ENCODE measurements at regions not wholly inside any gene's neighbourhood (a gene's known extent, or its start where the extent isn't known, plus 50 kb on each side); places are given as distances from the start of the nearest gene placed in this dataset.
"Not testable (repeated sequence)": the region's sequence is repeated elsewhere in the genome, so short reads cannot be mapped to it uniquely, and the experiment has no call there.

GRCh38 chr2:114294741-114295140, 147.7 kb upstream of the DPP10 start:
- Mint-ChIP-seq H3K36me3 (ENCODE audit: low read depth) (no peaks in the 10 kb centered on the region), H3K9me3 (ENCODE audit: insufficient read depth) (no peaks in the 10 kb centered on the region), H3K4me1 (ENCODE audit: low read depth) (no peaks in the 10 kb centered on the region), H3K27me3 (ENCODE audit: low read depth) (peaks cover 4% of the 10 kb centered on the region), H3K4me3 (no peak overlapping the region), H3K27ac (no peak overlapping the region)
- ChIA-PET CTCF (no interaction called here), POLR2A (no interaction called here)
- ATAC-seq (no peak), DNase-seq (no peak)

GRCh38 chr2:114300351-114300750, 142.1 kb upstream of the DPP10 start:
- H3K9me3 Mint-ChIP-seq (ENCODE audit: insufficient read depth); ATAC-seq; H3K4me3 Mint-ChIP-seq; H3K27ac Mint-ChIP-seq; H3K4me1 Mint-ChIP-seq (ENCODE audit: low read depth); DNase-seq; CTCF ChIA-PET; H3K36me3 Mint-ChIP-seq (ENCODE audit: low read depth); POLR2A ChIA-PET; H3K27me3 Mint-ChIP-seq (ENCODE audit: low read depth): not testable (repeated sequence)

GRCh38 chr2:114316532-114317300, 125.7 kb upstream of the DPP10 start:
- DNase-seq (no peak), ATAC-seq (no peak)
- Mint-ChIP-seq H3K9me3 (ENCODE audit: insufficient read depth) (no peaks in the 10 kb centered on the region), H3K4me1 (ENCODE audit: low read depth) (no peaks in the 10 kb centered on the region), H3K27ac (no peak overlapping the region), H3K36me3 (ENCODE audit: low read depth) (no peaks in the 10 kb centered on the region), H3K4me3 (no peak overlapping the region), H3K27me3 (ENCODE audit: low read depth) (peaks cover 2% of the 10 kb centered on the region)
- ChIA-PET CTCF (no interaction called here), POLR2A (no interaction called here)

GRCh38 chr2:114330594-114330993, 111.8 kb upstream of the DPP10 start:
- ChIA-PET CTCF (no interaction called here), POLR2A (no interaction called here)
- Mint-ChIP-seq H3K9me3 (ENCODE audit: insufficient read depth) (no peaks in the 10 kb centered on the region), H3K4me3 (no peak overlapping the region), H3K27ac (no peak overlapping the region), H3K36me3 (ENCODE audit: low read depth) (no peaks in the 10 kb centered on the region), H3K4me1 (ENCODE audit: low read depth) (no peaks in the 10 kb centered on the region), H3K27me3 (ENCODE audit: low read depth) (peaks cover 3% of the 10 kb centered on the region)
- no peak for DNase-seq
- no peak for ATAC-seq

GRCh38 chr2:114331934-114332333, 110.5 kb upstream of the DPP10 start:
- POLR2A ChIA-PET = no interaction called here
- ATAC-seq (no peak), DNase-seq (no peak)
- H3K27ac Mint-ChIP-seq = no peak overlapping the region
- no peaks in the 10 kb centered on the region for H3K9me3 Mint-ChIP-seq (ENCODE audit: insufficient read depth)
- H3K36me3 Mint-ChIP-seq (ENCODE audit: low read depth) = no peaks in the 10 kb centered on the region
- peaks cover 3% of the 10 kb centered on the region for H3K27me3 Mint-ChIP-seq (ENCODE audit: low read depth)
- no peaks in the 10 kb centered on the region for H3K4me1 Mint-ChIP-seq (ENCODE audit: low read depth)
- no peak overlapping the region for H3K4me3 Mint-ChIP-seq
- CTCF ChIA-PET = no interaction called here

GRCh38 chr2:114345246-114345645, 97.2 kb upstream of the DPP10 start:
- no peaks in the 10 kb centered on the region for H3K4me1 Mint-ChIP-seq (ENCODE audit: low read depth)
- CTCF ChIA-PET = no interaction called here
- POLR2A ChIA-PET = no interaction called here
- DNase-seq (no peak), ATAC-seq (no peak)
- H3K9me3 Mint-ChIP-seq (ENCODE audit: insufficient read depth) = no peaks in the 10 kb centered on the region
- H3K27ac Mint-ChIP-seq = no peak overlapping the region
- no peaks in the 10 kb centered on the region for H3K36me3 Mint-ChIP-seq (ENCODE audit: low read depth)
- no peak overlapping the region for H3K4me3 Mint-ChIP-seq
- no peaks in the 10 kb centered on the region for H3K27me3 Mint-ChIP-seq (ENCODE audit: low read depth)

- Mint-ChIP-seq H3K27ac (no peak overlapping the region), H3K4me3 (no peak overlapping the region), H3K4me1 (ENCODE audit: low read depth) (no peaks in the 10 kb centered on the region), H3K9me3 (ENCODE audit: insufficient read depth) (no peaks in the 10 kb centered on the region), H3K36me3 (ENCODE audit: low read depth) (no peaks in the 10 kb centered on the region), H3K27me3 (ENCODE audit: low read depth) (no peaks in the 10 kb centered on the region)
- POLR2A ChIA-PET = no interaction called here
- no peak for ATAC-seq
- DNase-seq = no peak
- CTCF ChIA-PET = no interaction called here
Measured at GRCh38 chr2:114346658-114347057, 95.8 kb upstream of the DPP10 start.

GRCh38 chr2:114350186-114350725, 92.2 kb upstream of the DPP10 start:
- no peaks in the 10 kb centered on the region for H3K4me1 Mint-ChIP-seq (ENCODE audit: low read depth)
- ATAC-seq (no peak), DNase-seq (no peak)
- POLR2A ChIA-PET = no interaction called here
- H3K27me3 Mint-ChIP-seq (ENCODE audit: low read depth) = no peaks in the 10 kb centered on the region
- H3K4me3 Mint-ChIP-seq = no peak overlapping the region
- H3K27ac Mint-ChIP-seq = no peak overlapping the region
- CTCF ChIA-PET = no interaction called here
- no peaks in the 10 kb centered on the region for H3K36me3 Mint-ChIP-seq (ENCODE audit: low read depth)
- H3K9me3 Mint-ChIP-seq (ENCODE audit: insufficient read depth) = no peaks in the 10 kb centered on the region

GRCh38 chr2:114352988-114353387, 89.5 kb upstream of the DPP10 start:
- CTCF ChIA-PET = no interaction called here

GRCh38 chr2:114354199-114354598, 88.2 kb upstream of the DPP10 start:
- DNase-seq (no peak), ATAC-seq (no peak)
- no peak overlapping the region for H3K27ac Mint-ChIP-seq
- H3K4me3 Mint-ChIP-seq = no peak overlapping the region
- H3K36me3 Mint-ChIP-seq (ENCODE audit: low read depth) = no peaks in the 10 kb centered on the region
- ChIA-PET POLR2A (no interaction called here), CTCF (no interaction called here)
- H3K27me3 Mint-ChIP-seq (ENCODE audit: low read depth) = no peaks in the 10 kb centered on the region
- no peaks in the 10 kb centered on the region for H3K4me1 Mint-ChIP-seq (ENCODE audit: low read depth)
- no peaks in the 10 kb centered on the region for H3K9me3 Mint-ChIP-seq (ENCODE audit: insufficient read depth)

More at GRCh38 chr2:114352988-114353387, 89.5 kb upstream of the DPP10 start:
- no peaks in the 10 kb centered on the region for H3K27me3 Mint-ChIP-seq (ENCODE audit: low read depth)
- DNase-seq (no peak), ATAC-seq (no peak)
- H3K4me3 Mint-ChIP-seq = no peak overlapping the region
- no peaks in the 10 kb centered on the region for H3K36me3 Mint-ChIP-seq (ENCODE audit: low read depth)
- no peaks in the 10 kb centered on the region for H3K4me1 Mint-ChIP-seq (ENCODE audit: low read depth)
- POLR2A ChIA-PET = no interaction called here
- H3K9me3 Mint-ChIP-seq (ENCODE audit: insufficient read depth) = no peaks in the 10 kb centered on the region
- H3K27ac Mint-ChIP-seq = no peak overlapping the region

GRCh38 chr2:114368705-114369104, 73.7 kb upstream of the DPP10 start:
- Mint-ChIP-seq H3K9me3 (ENCODE audit: insufficient read depth) (peaks cover 25% of the 10 kb centered on the region), H3K4me1 (ENCODE audit: low read depth) (no peaks in the 10 kb centered on the region), H3K27me3 (ENCODE audit: low read depth) (no peaks in the 10 kb centered on the region), H3K4me3 (no peak overlapping the region), H3K36me3 (ENCODE audit: low read depth) (no peaks in the 10 kb centered on the region), H3K27ac (no peak overlapping the region)
- CTCF ChIA-PET = no interaction called here
- ATAC-seq (no peak), DNase-seq (no peak)
- POLR2A ChIA-PET = no interaction called here

GRCh38 chr2:114371721-114372120, 70.7 kb upstream of the DPP10 start:
- CTCF ChIA-PET; POLR2A ChIA-PET; H3K36me3 Mint-ChIP-seq (ENCODE audit: low read depth); H3K27ac Mint-ChIP-seq; H3K4me1 Mint-ChIP-seq (ENCODE audit: low read depth); DNase-seq; H3K4me3 Mint-ChIP-seq; H3K27me3 Mint-ChIP-seq (ENCODE audit: low read depth); ATAC-seq: not testable (repeated sequence)
- H3K9me3 Mint-ChIP-seq (ENCODE audit: insufficient read depth) = peaks cover 25% of the 10 kb centered on the region

- Mint-ChIP-seq H3K27ac (no peak overlapping the region), H3K4me1 (ENCODE audit: low read depth) (no peaks in the 10 kb centered on the region)
Measured at GRCh38 chr2:114373591-114373990, 68.8 kb upstream of the DPP10 start.

More at GRCh38 chr2:114373591-114373990, 68.8 kb upstream of the DPP10 start:
- ChIA-PET CTCF (no interaction called here), POLR2A (no interaction called here)
- no peak overlapping the region for H3K4me3 Mint-ChIP-seq
- no peak for DNase-seq
- H3K36me3 Mint-ChIP-seq (ENCODE audit: low read depth) = no peaks in the 10 kb centered on the region
- H3K9me3 Mint-ChIP-seq (ENCODE audit: insufficient read depth) = peaks cover 16% of the 10 kb centered on the region
- ATAC-seq = no peak
- H3K27me3 Mint-ChIP-seq (ENCODE audit: low read depth) = no peaks in the 10 kb centered on the region
